ENCODE measurements at regions not wholly inside any gene's neighbourhood (a gene's known extent, or its start where the extent isn't known, plus 50 kb on each side); places are given as distances from the start of the nearest gene placed in this dataset.

GRCh38 chr1:34524783-34525182 is 230.1 kb upstream of the GJB5 start:
- Mint-ChIP-seq H3K27me3 (ENCODE audit: low read depth) (no peaks in the 10 kb centered on the region), H3K9me3 (ENCODE audit: low read depth) (peaks cover 3% of the 10 kb centered on the region), H3K36me3 (ENCODE audit: low read depth) (no peaks in the 10 kb centered on the region), H3K4me1 (ENCODE audit: low read depth) (no peaks in the 10 kb centered on the region), H3K27ac (ENCODE audit: unreplicated experiment) (no peak overlapping the region), H3K4me3 (ENCODE audit: unreplicated experiment) (no peak overlapping the region)
- no peak for DNase-seq (ENCODE audit: low spot score)
- no peak for TF ChIP-seq CTCF (IDR thresholded peaks at IDR 0.05)

DNA sequence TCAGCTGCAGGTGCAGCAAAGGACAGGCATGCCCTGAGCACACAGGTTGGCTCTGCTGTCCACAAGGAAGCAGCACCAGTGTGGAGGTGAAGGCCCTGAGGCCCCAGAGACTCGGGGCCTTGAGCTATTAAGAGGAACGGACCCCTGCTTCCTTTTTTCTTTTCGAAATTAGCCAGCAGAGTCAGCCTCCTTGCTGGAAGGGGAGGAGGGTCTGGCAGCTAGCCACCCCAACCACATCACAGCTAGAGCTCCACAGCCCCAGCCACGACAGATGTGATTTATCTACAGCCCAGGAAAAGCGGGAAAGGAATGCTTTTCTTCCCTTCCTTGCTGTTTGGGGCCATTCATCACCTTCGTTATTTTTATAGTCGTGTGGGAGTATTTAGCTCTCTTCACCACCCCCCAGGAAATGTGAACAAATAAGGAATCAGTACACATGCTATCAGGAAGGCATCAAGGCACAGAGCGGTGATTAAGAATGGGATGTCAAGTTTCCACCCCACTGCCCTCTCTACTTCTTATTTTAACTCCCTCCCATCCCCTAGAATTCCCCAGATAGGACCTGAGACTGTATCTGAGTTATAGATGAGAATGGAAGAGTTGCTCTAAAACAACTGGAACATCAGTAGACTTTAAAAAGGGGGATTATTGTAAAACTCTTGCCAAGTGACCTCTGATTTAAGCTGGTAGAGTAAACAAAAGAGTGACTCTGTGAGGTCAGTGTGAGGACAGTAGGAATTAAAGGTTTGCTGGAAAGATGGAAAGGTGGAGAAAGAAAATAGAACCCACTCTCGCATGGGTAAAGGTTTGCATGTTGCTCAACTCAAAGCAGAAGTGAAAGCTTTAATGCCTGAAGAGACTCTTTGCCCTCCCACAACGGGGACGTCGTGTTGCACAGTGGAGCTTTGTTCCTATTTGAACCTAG is 224.7 kb upstream of the GJB5 start:
- no peak for TF ChIP-seq CTCF (IDR thresholded peaks at IDR 0.05)
- peaks cover 3% of the 10 kb centered on the region for H3K9me3 Mint-ChIP-seq (ENCODE audit: low read depth)
- H3K4me3 Mint-ChIP-seq (ENCODE audit: unreplicated experiment) = no peak overlapping the region
- no peaks in the 10 kb centered on the region for H3K27me3 Mint-ChIP-seq (ENCODE audit: low read depth)
- DNase-seq (ENCODE audit: low spot score) = no peak
- no peaks in the 10 kb centered on the region for H3K36me3 Mint-ChIP-seq (ENCODE audit: low read depth)
- no peaks in the 10 kb centered on the region for H3K4me1 Mint-ChIP-seq (ENCODE audit: low read depth)
- H3K27ac Mint-ChIP-seq (ENCODE audit: unreplicated experiment) = no peak overlapping the region

DNA sequence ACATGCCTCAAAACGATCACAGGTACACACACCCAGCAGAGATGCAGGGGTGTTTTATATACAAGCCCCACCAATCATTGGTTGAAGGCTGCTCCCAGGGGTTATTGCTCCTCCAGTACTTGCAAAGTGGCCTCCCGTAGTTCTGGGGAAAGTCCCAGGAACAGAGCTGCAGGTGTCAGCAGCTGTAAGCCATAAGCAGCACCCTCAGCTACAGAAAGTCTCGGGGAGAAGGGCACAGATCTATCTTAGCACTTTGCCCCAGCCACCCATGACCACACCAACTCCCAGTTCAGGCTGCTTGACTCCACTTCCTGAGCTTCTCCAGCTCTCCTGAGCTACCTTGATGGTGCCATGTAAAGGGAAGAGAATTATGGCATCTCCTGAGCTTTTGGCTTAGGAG is 222.7 kb upstream of the GJB5 start:
- no peak for DNase-seq (ENCODE audit: low spot score)
- Mint-ChIP-seq H3K4me3 (ENCODE audit: unreplicated experiment) (no peak overlapping the region), H3K36me3 (ENCODE audit: low read depth) (no peaks in the 10 kb centered on the region), H3K27ac (ENCODE audit: unreplicated experiment) (no peak overlapping the region), H3K4me1 (ENCODE audit: low read depth) (no peaks in the 10 kb centered on the region), H3K27me3 (ENCODE audit: low read depth) (no peaks in the 10 kb centered on the region), H3K9me3 (ENCODE audit: low read depth) (peaks cover 3% of the 10 kb centered on the region)
- no peak for TF ChIP-seq CTCF (IDR thresholded peaks at IDR 0.05)

GRCh38 chr1:34538481-34538880 is 216.4 kb upstream of the GJB5 start:
- Mint-ChIP-seq H3K27me3 (ENCODE audit: low read depth) (no peaks in the 10 kb centered on the region), H3K27ac (ENCODE audit: unreplicated experiment) (no peak overlapping the region), H3K9me3 (ENCODE audit: low read depth) (peaks cover 13% of the 10 kb centered on the region), H3K4me3 (ENCODE audit: unreplicated experiment) (no peak overlapping the region), H3K36me3 (ENCODE audit: low read depth) (no peaks in the 10 kb centered on the region), H3K4me1 (ENCODE audit: low read depth) (no peaks in the 10 kb centered on the region)
- DNase-seq (ENCODE audit: low spot score) = no peak
- TF ChIP-seq CTCF (IDR thresholded peaks at IDR 0.05) = no peak

- no peaks in the 10 kb centered on the region for H3K4me1 Mint-ChIP-seq (ENCODE audit: low read depth)
Measured at GRCh38 chr1:34547046-34547674, 207.7 kb upstream of the GJB5 start.

More at GRCh38 chr1:34547046-34547674, 207.7 kb upstream of the GJB5 start:
- no peak for DNase-seq (ENCODE audit: low spot score)
- H3K4me3 Mint-ChIP-seq (ENCODE audit: unreplicated experiment) = no peak overlapping the region
- H3K36me3 Mint-ChIP-seq (ENCODE audit: low read depth) = no peaks in the 10 kb centered on the region
- TF ChIP-seq CTCF (IDR thresholded peaks at IDR 0.05) = no peak
- no peaks in the 10 kb centered on the region for H3K27me3 Mint-ChIP-seq (ENCODE audit: low read depth)
- H3K27ac Mint-ChIP-seq (ENCODE audit: unreplicated experiment) = no peak overlapping the region
- H3K9me3 Mint-ChIP-seq (ENCODE audit: low read depth) = peaks cover 23% of the 10 kb centered on the region
